ENCODE measurements at regions not wholly inside any gene's neighbourhood (a gene's known extent, or its start where the extent isn't known, plus 50 kb on each side); places are given as distances from the start of the nearest gene placed in this dataset.

DNA sequence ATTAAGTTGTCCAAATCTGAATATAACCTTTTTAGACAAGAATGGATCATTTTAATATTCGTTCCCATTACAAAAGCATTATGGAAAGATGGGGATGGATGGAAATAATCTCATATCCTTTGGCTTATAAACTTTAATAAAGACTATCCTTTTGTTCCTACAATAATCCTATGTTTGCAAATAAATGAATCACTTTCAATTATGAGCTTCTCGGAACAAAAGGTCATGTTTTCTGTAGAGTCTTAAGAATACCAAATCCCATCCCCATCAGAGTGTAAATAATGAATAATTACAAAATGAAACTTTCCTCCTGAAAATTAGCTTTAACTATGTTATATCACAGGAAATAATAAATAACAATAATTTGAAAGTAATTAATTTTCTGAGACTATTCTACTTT, 329.7 kb downstream of the NR2F1-AS1 start:
- Histone ChIP-seq H3F3A (ENCODE audit: insufficient read depth, low read length, poor library complexity, severe bottlenecking) (no peaks in the 10 kb centered on the region), H3K4me3 (ENCODE audit: low read length) (no peak overlapping the region), H3K9me2 (ENCODE audit: insufficient read depth, low read length) (no peaks in the 10 kb centered on the region), H2AFZ (ENCODE audit: low read depth, low read length) (no peak overlapping the region), H3K27ac (ENCODE audit: low read length) (no peak overlapping the region), H3K36me3 (ENCODE audit: insufficient read depth, low read length) (no peaks in the 10 kb centered on the region), H4K20me1 (ENCODE audit: insufficient read depth) (no peaks in the 10 kb centered on the region), H3K79me2 (replicated peaks; ENCODE audit: insufficient read depth, low read length) (no peaks in the 10 kb centered on the region), H3K9me3 (ENCODE audit: low read length) (no peaks in the 10 kb centered on the region), H3K4me2 (ENCODE audit: low read length) (no peak overlapping the region), H3K27me3 (ENCODE audit: insufficient read depth, low read depth, low read length) (peaks cover 40% of the 10 kb centered on the region), H3K9ac (ENCODE audit: low read length) (no peak overlapping the region)
- no peak for TF ChIP-seq EZH2 (IDR thresholded peaks at IDR 0.05; ENCODE audit: borderline replicate concordance, insufficient read depth, low read length, poor library complexity, severe bottlenecking)
- no peak for TF ChIP-seq EP300 (conservative IDR thresholded peaks at IDR 0.05; ENCODE audit: poor library complexity, severe bottlenecking)
- TF ChIP-seq RAD21 (conservative IDR thresholded peaks at IDR 0.05), result no peak
- TF ChIP-seq, protein P1, sequence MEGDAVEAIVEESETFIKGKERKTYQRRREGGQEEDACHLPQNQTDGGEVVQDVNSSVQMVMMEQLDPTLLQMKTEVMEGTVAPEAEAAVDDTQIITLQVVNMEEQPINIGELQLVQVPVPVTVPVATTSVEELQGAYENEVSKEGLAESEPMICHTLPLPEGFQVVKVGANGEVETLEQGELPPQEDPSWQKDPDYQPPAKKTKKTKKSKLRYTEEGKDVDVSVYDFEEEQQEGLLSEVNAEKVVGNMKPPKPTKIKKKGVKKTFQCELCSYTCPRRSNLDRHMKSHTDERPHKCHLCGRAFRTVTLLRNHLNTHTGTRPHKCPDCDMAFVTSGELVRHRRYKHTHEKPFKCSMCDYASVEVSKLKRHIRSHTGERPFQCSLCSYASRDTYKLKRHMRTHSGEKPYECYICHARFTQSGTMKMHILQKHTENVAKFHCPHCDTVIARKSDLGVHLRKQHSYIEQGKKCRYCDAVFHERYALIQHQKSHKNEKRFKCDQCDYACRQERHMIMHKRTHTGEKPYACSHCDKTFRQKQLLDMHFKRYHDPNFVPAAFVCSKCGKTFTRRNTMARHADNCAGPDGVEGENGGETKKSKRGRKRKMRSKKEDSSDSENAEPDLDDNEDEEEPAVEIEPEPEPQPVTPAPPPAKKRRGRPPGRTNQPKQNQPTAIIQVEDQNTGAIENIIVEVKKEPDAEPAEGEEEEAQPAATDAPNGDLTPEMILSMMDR (IDR thresholded peaks at IDR 0.05; ENCODE audit: poor library complexity, severe bottlenecking), result no peak
- TF ChIP-seq, protein P2, sequence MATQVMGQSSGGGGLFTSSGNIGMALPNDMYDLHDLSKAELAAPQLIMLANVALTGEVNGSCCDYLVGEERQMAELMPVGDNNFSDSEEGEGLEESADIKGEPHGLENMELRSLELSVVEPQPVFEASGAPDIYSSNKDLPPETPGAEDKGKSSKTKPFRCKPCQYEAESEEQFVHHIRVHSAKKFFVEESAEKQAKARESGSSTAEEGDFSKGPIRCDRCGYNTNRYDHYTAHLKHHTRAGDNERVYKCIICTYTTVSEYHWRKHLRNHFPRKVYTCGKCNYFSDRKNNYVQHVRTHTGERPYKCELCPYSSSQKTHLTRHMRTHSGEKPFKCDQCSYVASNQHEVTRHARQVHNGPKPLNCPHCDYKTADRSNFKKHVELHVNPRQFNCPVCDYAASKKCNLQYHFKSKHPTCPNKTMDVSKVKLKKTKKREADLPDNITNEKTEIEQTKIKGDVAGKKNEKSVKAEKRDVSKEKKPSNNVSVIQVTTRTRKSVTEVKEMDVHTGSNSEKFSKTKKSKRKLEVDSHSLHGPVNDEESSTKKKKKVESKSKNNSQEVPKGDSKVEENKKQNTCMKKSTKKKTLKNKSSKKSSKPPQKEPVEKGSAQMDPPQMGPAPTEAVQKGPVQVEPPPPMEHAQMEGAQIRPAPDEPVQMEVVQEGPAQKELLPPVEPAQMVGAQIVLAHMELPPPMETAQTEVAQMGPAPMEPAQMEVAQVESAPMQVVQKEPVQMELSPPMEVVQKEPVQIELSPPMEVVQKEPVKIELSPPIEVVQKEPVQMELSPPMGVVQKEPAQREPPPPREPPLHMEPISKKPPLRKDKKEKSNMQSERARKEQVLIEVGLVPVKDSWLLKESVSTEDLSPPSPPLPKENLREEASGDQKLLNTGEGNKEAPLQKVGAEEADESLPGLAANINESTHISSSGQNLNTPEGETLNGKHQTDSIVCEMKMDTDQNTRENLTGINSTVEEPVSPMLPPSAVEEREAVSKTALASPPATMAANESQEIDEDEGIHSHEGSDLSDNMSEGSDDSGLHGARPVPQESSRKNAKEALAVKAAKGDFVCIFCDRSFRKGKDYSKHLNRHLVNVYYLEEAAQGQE (IDR thresholded peaks at IDR 0.05; ENCODE audit: borderline replicate concordance), result no peak
- no peak for TF ChIP-seq POLR2AphosphoS5 (IDR thresholded peaks at IDR 0.05)
- no peak for TF ChIP-seq SMC3 (conservative IDR thresholded peaks at IDR 0.05; ENCODE audit: poor library complexity)
- no peak for TF ChIP-seq MXI1 (conservative IDR thresholded peaks at IDR 0.05; ENCODE audit: poor library complexity, severe bottlenecking)
- no peak for TF ChIP-seq TAF1 (IDR thresholded peaks at IDR 0.05; ENCODE audit: low read depth)

DNA sequence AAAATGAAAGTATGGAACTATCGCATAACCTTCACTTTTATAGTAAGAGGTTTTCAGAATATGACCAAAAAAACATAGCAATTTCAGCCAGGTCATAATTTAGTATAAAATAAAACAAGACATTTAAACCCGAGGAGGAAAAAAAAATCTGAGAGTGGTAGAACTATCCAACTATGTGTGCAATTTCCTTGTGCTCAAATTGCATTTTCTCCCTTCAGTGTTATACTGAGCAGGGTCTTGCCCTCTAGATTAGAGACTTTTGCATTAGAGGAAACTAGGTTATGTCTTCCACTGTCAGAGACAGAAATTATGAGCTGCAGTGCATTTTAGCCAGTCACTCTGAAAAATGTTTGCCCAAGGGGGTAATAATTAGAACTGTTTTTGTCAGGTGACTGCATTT, 330.6 kb downstream of the NR2F1-AS1 start:
- H2AFZ ChIP-seq (ENCODE audit: low read depth, low read length), result no peak overlapping the region
- peaks cover 49% of the 10 kb centered on the region for H3K27me3 ChIP-seq (ENCODE audit: insufficient read depth, low read depth, low read length)
- no peaks in the 10 kb centered on the region for H3F3A ChIP-seq (ENCODE audit: insufficient read depth, low read length, poor library complexity, severe bottlenecking)
- H3K36me3 ChIP-seq (ENCODE audit: insufficient read depth, low read length), result no peaks in the 10 kb centered on the region
- H3K9me3 ChIP-seq (ENCODE audit: low read length), result no peaks in the 10 kb centered on the region
- TF ChIP-seq TAF1 (IDR thresholded peaks at IDR 0.05; ENCODE audit: low read depth), result no peak
- TF ChIP-seq, protein P1 (IDR thresholded peaks at IDR 0.05; ENCODE audit: poor library complexity, severe bottlenecking), result no peak
- no peak for TF ChIP-seq EZH2 (IDR thresholded peaks at IDR 0.05; ENCODE audit: borderline replicate concordance, insufficient read depth, low read length, poor library complexity, severe bottlenecking)
- TF ChIP-seq SMC3 (conservative IDR thresholded peaks at IDR 0.05; ENCODE audit: poor library complexity), result no peak
- no peak for TF ChIP-seq EP300 (conservative IDR thresholded peaks at IDR 0.05; ENCODE audit: poor library complexity, severe bottlenecking)
- TF ChIP-seq, protein P2 (IDR thresholded peaks at IDR 0.05; ENCODE audit: borderline replicate concordance), result no peak
- TF ChIP-seq RAD21 (conservative IDR thresholded peaks at IDR 0.05), result no peak
- no peak for TF ChIP-seq MXI1 (conservative IDR thresholded peaks at IDR 0.05; ENCODE audit: poor library complexity, severe bottlenecking)
- TF ChIP-seq POLR2AphosphoS5 (IDR thresholded peaks at IDR 0.05), result no peak
- H3K4me3 ChIP-seq (ENCODE audit: low read length), result no peak overlapping the region
- no peak overlapping the region for H3K9ac ChIP-seq (ENCODE audit: low read length)
- no peak overlapping the region for H3K4me2 ChIP-seq (ENCODE audit: low read length)
- no peak overlapping the region for H3K27ac ChIP-seq (ENCODE audit: low read length)
- H4K20me1 ChIP-seq (ENCODE audit: insufficient read depth), result no peaks in the 10 kb centered on the region
- no peaks in the 10 kb centered on the region for H3K79me2 ChIP-seq (replicated peaks; ENCODE audit: insufficient read depth, low read length)
- H3K9me2 ChIP-seq (ENCODE audit: insufficient read depth, low read length), result no peaks in the 10 kb centered on the region
